RPMI7951 (cell line): ENCODE measurements at regions not wholly inside any gene's neighbourhood (a gene's known extent, or its start where the extent isn't known, plus 50 kb on each side); places are given as distances from the start of the nearest gene placed in this dataset.
A peak's percentile ranks its signal among the peaks of the same experiment; 100 is the strongest.
"Not testable (repeated sequence)": the region's sequence is repeated elsewhere in the genome, so short reads cannot be mapped to it uniquely, and the experiment has no call there.

ENCODE experiments used
- DNase-seq: peaks from one replicate; pipeline ENCODE4 v3.0.0-alpha.2; 2012; ENCODE audit warnings: low read depth

DNA sequence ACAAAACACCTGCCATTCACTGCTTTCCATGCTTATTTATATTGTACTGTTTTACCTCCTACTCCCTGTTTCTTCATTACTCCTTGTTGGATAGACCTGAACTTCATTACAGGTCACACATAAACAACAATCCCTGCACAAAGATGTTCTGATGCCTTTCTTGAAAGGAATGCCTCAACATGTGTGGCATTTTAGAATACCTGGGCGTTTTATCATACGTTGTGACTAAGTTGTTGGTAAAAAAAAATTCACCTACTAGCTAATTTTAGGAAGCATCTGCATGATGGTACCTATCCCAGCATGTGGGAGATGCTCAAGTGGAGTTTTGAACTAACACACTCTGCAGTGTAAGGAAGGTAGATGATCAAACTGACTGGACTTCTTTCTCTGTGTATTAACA is 604.1 kb downstream of the TAF11L14 start:
- DNase-seq: no peak

DNA sequence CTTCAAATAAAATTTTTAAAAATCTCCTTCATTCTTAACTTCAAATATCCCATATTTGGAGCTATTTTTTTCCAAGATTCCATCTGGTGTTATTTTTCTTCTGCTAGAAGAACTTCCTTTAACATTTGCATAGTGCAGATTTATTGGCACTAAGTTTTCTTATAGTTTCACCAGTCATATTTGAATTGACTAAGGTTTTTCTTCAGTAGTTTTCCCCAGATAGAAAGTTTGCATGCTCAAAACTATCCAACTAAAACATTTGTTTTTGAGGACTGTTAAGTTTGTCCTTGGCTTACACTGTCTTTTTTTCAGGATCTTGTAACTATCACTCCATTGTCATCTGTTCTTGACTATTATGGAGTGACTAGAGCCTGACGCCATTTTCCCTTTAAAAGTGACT is 606.7 kb downstream of the TAF11L14 start:
- DNase-seq: no peak

- no peak for DNase-seq
Measured at GRCh38 chr5:18243846-18244245, 609.6 kb downstream of the TAF11L14 start.

- DNase-seq: no peak
Measured at GRCh38 chr5:18244309-18244708, 610.0 kb downstream of the TAF11L14 start.

DNA sequence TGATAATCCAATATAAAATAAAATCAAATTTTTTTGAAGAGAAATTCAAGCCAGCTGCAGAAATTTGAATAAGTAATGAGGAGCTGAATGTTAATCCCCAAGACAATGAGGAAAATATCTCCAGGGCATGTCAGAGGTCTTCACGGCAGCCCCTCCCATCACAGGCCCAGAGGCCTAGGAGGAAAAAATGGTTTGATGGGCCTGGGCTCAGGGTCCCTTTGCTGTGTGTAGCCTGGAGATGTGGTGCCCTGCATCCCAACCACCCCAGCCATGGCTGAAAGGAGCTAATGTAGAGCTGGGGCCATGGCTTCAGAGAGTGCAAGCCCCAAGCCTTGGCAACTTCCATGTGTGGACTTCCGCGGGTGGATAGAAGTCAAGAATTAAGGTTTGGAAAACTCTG is 618.3 kb downstream of the TAF11L14 start:
- no peak for DNase-seq

DNA sequence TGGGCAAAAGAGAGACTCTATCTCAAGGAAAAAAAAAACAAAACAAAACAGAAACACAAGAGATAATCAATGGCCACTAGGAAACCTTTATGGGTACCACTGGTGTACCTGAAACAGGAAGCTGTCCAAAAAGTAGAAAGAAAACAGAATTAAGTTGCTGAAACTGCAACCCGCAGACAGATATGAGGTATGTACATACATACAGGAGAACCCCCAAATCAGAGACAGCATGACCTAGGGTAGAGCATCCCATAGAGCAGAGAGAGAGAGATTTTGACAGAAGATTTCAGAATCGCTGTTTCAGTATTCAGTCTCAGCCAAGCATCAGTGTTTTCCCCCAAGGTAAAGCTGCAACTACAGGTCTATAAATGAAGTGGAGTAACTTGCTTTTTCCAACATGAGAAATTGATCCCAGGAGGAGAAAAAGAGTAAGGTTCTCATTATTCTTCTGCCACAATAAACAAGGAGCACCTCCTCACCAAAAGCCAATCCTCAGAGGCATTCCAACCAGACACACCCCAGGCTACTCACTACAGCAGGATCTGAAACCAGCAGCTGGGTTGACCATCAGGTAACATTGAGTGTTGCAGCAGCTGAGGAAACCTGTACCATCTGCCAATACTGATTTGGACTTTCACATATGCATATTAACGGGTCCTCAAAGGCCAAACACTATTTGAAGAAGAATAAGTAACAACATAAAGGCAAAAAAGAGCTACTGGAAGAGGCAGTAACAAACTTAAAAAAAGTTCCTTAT is 630.0 kb downstream of the TAF11L14 start:
- DNase-seq: no peak

- DNase-seq: no peak
Measured at GRCh38 chr5:18270635-18271338, 636.5 kb downstream of the TAF11L14 start.

DNA sequence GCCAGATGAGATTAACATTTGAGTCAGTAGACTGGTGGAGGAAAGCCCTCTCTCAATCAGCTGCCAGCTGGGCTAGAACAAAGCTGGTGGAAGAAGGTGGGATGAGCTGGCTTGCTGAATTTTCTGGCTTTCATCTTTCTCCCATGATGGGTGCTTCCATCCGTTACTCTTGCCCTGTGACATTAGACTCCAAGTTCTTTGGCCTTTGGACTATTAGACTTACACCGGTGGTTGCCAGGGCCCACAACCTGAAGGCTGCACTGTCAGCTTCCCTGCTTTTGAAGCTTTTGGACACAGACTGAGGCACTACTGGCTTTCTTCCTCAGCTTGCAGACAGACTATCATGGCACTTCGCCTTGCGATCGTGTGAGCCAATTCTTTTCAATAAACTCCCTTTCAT is 642.7 kb downstream of the TAF11L14 start:
- no peak for DNase-seq

DNA sequence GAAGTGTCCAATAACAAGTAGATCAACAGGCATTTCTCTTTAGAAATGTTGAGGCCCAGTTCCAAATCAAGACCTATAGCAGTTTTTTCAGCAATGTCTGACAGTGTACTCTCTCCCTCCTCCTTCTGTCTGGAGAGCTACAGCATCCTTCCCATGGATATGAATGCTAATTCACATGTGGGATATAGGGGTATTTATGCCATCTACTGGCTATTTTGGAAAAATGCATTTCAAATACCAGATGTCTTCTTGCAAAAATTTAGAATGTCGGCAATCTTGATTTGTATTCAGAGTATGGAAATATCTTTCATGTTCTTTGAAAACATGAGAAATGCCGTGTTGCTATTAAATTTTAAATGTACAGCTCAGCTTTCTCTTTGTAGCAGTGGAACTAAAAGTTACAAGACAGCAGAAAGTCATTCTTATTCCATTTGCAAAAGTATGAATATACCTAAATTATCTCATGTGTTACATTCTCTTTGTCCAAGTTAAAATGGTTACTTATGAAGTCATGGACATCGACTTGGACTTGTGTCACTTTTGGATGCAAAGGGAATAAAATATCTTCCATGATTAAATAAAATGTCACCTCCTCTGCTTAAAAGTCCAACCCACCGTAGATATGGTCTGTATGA is 647.8 kb downstream of the TAF11L14 start:
- DNase-seq: peak; percentile 44

DNA sequence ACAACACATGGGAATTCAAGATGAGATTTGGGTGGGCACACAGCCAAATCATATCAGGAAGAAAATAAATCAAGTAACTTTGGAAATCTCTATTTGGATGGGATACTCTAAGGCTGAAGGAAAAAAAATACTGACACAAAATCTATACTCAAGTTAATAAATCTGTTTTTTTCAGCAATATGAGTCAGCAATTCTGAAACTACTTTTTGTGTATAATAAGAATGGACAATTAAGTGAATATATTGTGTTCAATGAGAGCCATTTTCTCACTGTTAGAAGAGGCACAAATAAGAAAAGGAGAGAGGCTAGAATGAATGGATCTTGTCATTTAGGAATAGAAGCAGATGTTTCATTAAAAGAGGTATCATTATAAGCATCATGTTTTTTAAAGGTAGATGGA is 651.0 kb downstream of the TAF11L14 start:
- no peak for DNase-seq

DNA sequence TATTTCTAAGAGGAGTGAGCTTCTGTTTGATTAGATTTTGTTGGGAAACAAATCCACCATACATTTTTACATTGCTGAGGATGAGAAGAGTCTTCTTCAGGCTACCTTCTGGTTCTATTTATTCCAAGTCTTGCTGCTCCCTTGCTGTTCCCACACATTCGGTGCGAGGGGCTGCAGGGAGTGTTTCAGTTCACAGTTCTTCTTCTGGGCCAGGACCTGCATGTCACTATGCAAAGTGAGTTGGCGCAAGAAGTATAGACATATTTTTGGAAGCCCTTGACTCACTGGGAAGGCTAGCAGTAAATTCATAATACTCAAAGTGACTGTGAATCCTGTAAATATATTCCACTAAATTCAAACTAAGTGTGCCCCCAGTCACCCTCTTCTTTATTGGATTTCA is 657.9 kb downstream of the TAF11L14 start:
- DNase-seq: no peak

DNA sequence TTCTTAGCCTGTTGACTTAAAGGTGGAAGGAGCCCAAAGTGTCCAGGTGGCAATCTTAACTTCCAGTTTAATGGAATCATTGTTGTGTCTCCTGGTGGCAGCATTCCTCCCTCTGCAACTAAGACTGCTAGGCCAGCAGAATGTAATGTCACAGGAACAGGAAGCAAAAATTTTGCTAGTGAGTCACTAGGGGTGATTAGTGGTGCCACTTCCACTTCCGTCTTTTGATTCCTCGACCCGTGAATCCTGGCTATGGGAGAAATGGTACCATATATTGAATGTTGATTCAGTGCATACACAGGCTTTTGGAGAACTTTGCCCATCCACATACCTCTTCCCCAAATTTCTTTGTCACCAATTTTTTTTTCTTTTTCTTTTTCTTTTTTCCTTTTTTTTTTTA is 661.4 kb downstream of the TAF11L14 start:
- not testable (repeated sequence) for DNase-seq

DNA sequence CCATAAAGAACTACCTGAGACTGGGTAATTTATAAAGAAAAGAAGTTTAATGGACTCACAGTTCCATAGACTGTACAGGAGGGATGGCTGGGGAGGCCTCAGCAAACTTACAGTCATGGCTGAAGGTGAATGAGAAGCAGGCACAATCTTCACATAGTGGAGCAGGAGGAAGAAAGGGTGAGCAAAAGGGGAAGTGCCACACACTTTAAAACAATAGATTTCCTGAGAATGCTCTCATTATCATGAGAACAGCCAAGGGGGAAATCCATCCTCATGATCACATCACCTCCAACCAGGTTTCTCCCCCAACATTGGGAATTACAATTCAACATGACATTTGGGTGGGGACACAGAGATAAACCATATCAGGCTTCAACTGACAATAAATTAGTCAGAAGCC is 664.9 kb downstream of the TAF11L14 start:
- no peak for DNase-seq

DNA sequence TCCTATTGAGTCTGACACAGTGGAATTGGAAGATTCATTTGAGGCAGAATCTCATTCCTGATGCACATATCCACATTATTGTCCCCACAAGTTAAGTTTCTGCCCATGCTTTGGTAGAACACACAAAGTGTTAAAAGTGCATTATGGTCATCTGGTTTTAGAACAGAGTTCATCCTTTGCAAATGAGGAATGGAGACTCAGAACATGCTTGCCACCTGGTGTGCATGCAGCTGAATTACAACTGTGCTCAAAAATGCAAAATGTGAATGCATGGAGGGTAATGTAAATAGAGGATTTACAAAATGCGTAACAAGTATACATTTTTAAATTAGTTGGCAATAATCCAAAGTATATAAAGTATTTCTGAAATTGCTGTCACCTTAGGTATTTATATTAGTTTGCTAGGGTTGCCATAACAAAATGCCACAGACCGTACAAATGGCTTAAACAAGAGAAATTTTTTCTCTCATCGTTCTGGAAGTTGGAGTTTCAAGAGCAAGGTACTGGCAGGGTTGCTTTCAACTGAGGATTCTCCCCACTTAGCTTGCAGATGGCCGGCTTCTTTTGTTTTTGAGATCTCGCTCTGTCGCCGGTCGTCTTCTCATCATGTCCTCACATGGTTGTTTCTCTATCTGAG is 671.1 kb downstream of the TAF11L14 start:
- DNase-seq: peak; percentile 15

DNA sequence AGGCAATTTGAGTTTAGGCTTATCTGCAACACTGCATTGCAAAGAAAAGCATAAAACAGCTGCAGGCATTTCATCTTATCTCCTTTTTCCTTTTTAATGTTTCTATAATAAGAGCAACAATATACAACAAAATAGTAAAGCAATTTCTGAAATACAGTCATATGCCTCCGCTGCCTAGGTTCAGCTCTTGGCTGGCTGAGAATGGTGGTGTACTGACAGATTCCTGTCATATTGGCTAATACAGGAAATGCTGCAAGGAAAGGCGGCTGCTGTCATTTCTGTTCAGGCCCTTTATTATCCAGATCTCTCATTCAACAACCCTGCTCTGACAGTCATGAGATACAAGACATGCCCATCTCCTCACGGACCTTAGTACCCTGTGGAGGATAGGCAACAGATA is 677.0 kb downstream of the TAF11L14 start:
- no peak for DNase-seq

- no peak for DNase-seq
Measured at GRCh38 chr5:18312016-18312415, 677.8 kb downstream of the TAF11L14 start.

- peak; percentile 9 for DNase-seq
Measured at GRCh38 chr5:18314192-18314778, 680.0 kb downstream of the TAF11L14 start.

DNA sequence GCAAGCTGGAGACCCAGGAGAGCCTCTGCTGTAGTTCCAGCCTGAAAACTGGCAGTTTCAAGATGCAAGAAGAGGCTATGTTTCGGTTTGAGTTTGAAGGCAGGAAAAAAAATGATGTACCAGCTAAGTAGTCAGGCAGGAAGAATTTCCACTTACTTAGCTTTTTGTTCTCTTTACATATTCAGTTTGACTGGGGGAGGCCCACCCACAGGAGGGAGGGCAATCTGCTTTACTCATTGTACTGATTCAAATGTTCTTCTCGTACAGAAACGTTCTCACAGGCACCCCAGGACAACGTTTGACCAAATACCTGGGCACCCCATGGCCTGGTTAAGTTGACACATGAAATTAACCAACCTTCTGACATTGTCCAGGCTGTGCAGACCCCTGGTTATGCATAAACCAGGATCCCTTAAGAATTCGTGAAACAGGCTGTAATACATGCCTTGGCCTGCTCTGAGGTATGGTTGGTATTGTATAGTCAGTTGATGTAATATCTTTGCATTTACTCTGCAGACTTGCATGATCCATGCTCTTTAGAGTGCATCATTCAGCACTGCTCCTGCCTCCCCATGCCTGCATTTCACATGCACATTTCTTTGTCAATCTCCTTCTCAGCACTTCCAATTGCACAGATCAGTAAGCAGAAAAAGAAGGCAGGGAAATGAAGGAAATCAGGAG is 687.1 kb downstream of the TAF11L14 start:
- DNase-seq: no peak

GRCh38 chr5:18323891-18324290 is 689.6 kb downstream of the TAF11L14 start:
- no peak for DNase-seq

GRCh38 chr5:18325431-18325830 is 691.2 kb downstream of the TAF11L14 start:
- DNase-seq: no peak

GRCh38 chr5:18329328-18329727 is 695.1 kb downstream of the TAF11L14 start:
- no peak for DNase-seq

DNA sequence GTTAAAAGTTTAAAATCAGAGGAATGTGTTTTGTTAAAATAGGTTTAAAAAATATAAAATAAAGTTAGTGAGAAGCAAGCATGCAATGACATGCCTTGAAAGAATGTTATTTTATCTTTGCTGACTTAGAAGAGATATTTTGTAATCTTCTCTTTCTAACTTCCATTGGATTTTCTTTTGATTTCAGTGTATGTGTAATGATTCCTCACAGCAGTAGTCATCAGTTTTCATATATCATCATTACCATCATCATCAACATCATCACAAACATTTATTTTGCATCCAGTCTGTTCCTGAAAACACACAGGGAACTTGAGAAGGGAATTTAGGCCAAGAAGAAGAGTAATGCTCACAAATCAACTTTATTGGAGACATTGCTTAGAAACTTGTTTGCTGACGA is 699.6 kb downstream of the TAF11L14 start:
- DNase-seq: no peak
